CD4-positive, CD25-positive, alpha-beta regulatory T cell (primary cell): ENCODE measurements at regions not wholly inside any gene's neighbourhood (a gene's known extent, or its start where the extent isn't known, plus 50 kb on each side); places are given as distances from the start of the nearest gene placed in this dataset.

Source experiments
- ATAC-seq, 2 donors: fragments of 150-1000 bp; cut with Tn5 transposase; one replicate each; pipeline ENCODE4 v1.10.0; 2021; ENCODE audit warnings: low read depth in 2 of 2, moderate number of reproducible peaks in 2 of 2, moderate library complexity in 1 of 2
- DNase-seq, 3 donors: peaks; one replicate each; pipeline versions ENCODE4 v3.0.0 to v3.0.0-alpha.2; 2012 to 2022; ENCODE audit warnings: mixed read lengths in 1 of 3
- H3K27ac ChIP-seq: one replicate; pipeline ENCODE4 v1.7.0; 2013; ENCODE audit warnings: mild to moderate bottlenecking, low read length; ENCODE audit not compliant: insufficient read depth, poor library complexity, severe bottlenecking
- H3K27me3 ChIP-seq: one replicate; pipeline ENCODE4 v1.7.0; 2013; ENCODE audit warnings: low read length; ENCODE audit not compliant: control insufficient read depth, insufficient read depth
- H3K36me3 ChIP-seq: one replicate; pipeline ENCODE4 v1.7.0; 2013; ENCODE audit warnings: mild to moderate bottlenecking, low read length, moderate library complexity; ENCODE audit not compliant: control insufficient read depth, insufficient read depth
- H3K4me1 ChIP-seq: 2 replicates; pipeline ENCODE4 v1.7.0; 2013; ENCODE audit warnings: mild to moderate bottlenecking, low read length; ENCODE audit not compliant: insufficient read depth, control insufficient read depth, poor library complexity, severe bottlenecking
- H3K4me3 ChIP-seq: one replicate; pipeline ENCODE4 v1.7.0; 2013; ENCODE audit warnings: low read depth, mild to moderate bottlenecking, low read length, moderate library complexity
- H3K9me3 ChIP-seq, 2 experiments: 1 replicate in 1 of 2; 2 replicates in 1 of 2; pipeline ENCODE4 v1.7.0; 2013; ENCODE audit warnings: low read length in 2 of 2, mild to moderate bottlenecking in 1 of 2, moderate library complexity in 1 of 2; ENCODE audit not compliant: control insufficient read depth in 2 of 2
- H3K27ac Mint-ChIP-seq, 3 donors: one replicate each; pipeline ENCODE4 v1.8.0; 2020 to 2022; ENCODE audit warnings: mild to moderate bottlenecking in 3 of 3, mixed read lengths in 3 of 3, moderate library complexity in 2 of 3
- H3K27me3 Mint-ChIP-seq: one replicate; pipeline ENCODE4 v1.8.0; 2022; ENCODE audit warnings: mild to moderate bottlenecking, mixed read lengths
- H3K36me3 Mint-ChIP-seq: one replicate; pipeline ENCODE4 v1.8.0; 2020; ENCODE audit warnings: mixed read lengths
- H3K4me1 Mint-ChIP-seq, 4 donors: one replicate each; pipeline ENCODE4 v1.8.0; 2020 to 2022; ENCODE audit warnings: mixed read lengths in 4 of 4, mild to moderate bottlenecking in 1 of 4
- H3K4me3 Mint-ChIP-seq, 4 donors: one replicate each; pipeline ENCODE4 v1.8.0; 2020 to 2022; ENCODE audit warnings: mild to moderate bottlenecking in 4 of 4, mixed read lengths in 4 of 4, moderate library complexity in 3 of 4
- H3K9me3 Mint-ChIP-seq, 7 donors: one replicate each; pipeline ENCODE4 v1.8.0; 2020 to 2022; ENCODE audit warnings: mixed read lengths in 7 of 7, mild to moderate bottlenecking in 3 of 7, moderate library complexity in 2 of 7

DNA sequence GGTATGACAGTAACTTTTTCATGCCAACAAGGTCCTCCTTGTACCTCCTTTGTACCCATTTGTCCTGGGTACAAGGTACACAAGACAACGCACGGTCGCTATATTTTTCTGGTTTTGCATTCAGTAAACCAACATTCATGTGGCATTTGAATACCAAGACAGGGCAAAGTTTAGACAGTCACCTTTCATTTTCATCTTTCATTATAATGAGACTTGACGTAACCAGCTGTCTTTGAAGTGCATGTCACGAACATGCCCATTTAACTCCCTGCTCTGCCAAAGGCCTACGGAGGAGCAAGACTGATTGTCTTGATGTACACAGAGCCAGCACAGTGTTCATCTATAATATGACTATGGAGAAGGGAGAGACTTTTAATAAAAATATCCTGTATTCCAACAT, 91.0 kb downstream of the SETD4 start:
- H3K36me3 ChIP-seq = no peaks in the 10 kb centered on the region
- H3K27ac Mint-ChIP-seq = no peak overlapping the region

GRCh38 chr21:35968564-35968963, 91.8 kb downstream of the SETD4 start:
- ATAC-seq (no peak), DNase-seq (no peak)
- Mint-ChIP-seq H3K36me3 (no peaks in the 10 kb centered on the region), H3K9me3 (peaks cover 0 to 3% (median 0%) of the 10 kb centered on the region in 7 donors), H3K27ac (no peak overlapping the region), H3K27me3 (peaks cover 21% of the 10 kb centered on the region), H3K4me3 (no peak overlapping the region), H3K4me1 (no peaks in the 10 kb centered on the region)
- Histone ChIP-seq H3K27ac (no peak overlapping the region), H3K4me3 (no peak overlapping the region), H3K36me3 (no peaks in the 10 kb centered on the region), H3K4me1 (no peaks in the 10 kb centered on the region), H3K9me3 (no peaks in the 10 kb centered on the region), H3K27me3 (no peaks in the 10 kb centered on the region)

More for the DNA sequence above, 91.0 kb downstream of the SETD4 start:
- Histone ChIP-seq H3K27ac (no peak overlapping the region), H3K27me3 (no peaks in the 10 kb centered on the region), H3K4me1 (no peaks in the 10 kb centered on the region), H3K9me3 (no peaks in the 10 kb centered on the region), H3K4me3 (no peak overlapping the region)
- H3K4me1 Mint-ChIP-seq = no peaks in the 10 kb centered on the region
- H3K4me3 Mint-ChIP-seq = no peak overlapping the region
- DNase-seq (no peak), ATAC-seq (no peak)
- peaks cover 19% of the 10 kb centered on the region for H3K27me3 Mint-ChIP-seq
- no peaks in the 10 kb centered on the region for H3K36me3 Mint-ChIP-seq
- peaks cover 0 to 3% (median 0%) of the 10 kb centered on the region in 7 donors for H3K9me3 Mint-ChIP-seq

- H3K27ac Mint-ChIP-seq = no peak overlapping the region
- no peaks in the 10 kb centered on the region for H3K36me3 ChIP-seq
- peaks cover 19% of the 10 kb centered on the region for H3K27me3 Mint-ChIP-seq
- H3K4me1 Mint-ChIP-seq = no peaks in the 10 kb centered on the region
- no peaks in the 10 kb centered on the region for H3K9me3 ChIP-seq
- no peak overlapping the region for H3K4me3 ChIP-seq
- DNase-seq = no peak
- no peak overlapping the region for H3K4me3 Mint-ChIP-seq
- no peaks in the 10 kb centered on the region for H3K27me3 ChIP-seq
- H3K9me3 Mint-ChIP-seq = peaks cover 0 to 3% (median 0%) of the 10 kb centered on the region in 7 donors
- ATAC-seq = no peak
- no peaks in the 10 kb centered on the region for H3K36me3 Mint-ChIP-seq
- no peaks in the 10 kb centered on the region for H3K4me1 ChIP-seq
- no peak overlapping the region for H3K27ac ChIP-seq
Observed at GRCh38 chr21:35965699-35966098, 94.6 kb downstream of the SETD4 start.

DNA sequence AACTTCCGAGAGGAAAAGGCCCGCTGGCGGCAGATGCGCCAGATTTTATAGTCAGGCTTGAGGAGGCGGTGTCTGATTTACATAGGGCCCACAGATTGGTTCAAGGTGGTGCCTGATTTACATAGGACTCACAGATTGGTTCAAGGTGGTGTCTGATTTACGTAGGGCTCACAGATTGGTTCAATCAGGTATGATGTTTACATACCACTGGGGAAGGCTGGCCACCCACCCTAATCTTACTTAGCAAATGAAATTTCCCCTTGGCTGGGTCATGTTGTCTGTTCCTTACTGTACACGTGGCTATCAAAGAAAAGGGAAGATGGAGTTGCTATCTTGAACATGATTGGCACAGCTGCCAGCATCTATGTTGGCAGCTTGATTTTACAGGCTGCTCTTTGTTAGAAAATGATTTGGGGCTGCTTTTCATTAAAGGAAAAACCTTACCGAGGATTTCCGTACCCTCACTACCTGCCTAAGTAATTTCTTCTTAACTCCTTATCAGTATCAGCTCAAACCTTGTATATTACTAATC, 96.3 kb downstream of the SETD4 start:
- Mint-ChIP-seq H3K4me3 (no peak overlapping the region), H3K27me3 (peaks cover 31% of the 10 kb centered on the region), H3K4me1 (no peaks in the 10 kb centered on the region), H3K9me3 (peaks cover 0 to 3% (median 0%) of the 10 kb centered on the region in 7 donors), H3K36me3 (no peaks in the 10 kb centered on the region), H3K27ac (no peak overlapping the region)
- no peak overlapping the region for H3K27ac ChIP-seq
- H3K4me1 ChIP-seq = no peaks in the 10 kb centered on the region
- H3K4me3 ChIP-seq = no peak overlapping the region
- no peak for DNase-seq
- ATAC-seq = no peak
- H3K27me3 ChIP-seq = no peaks in the 10 kb centered on the region
- no peaks in the 10 kb centered on the region for H3K9me3 ChIP-seq
- H3K36me3 ChIP-seq = no peaks in the 10 kb centered on the region

- ATAC-seq (no peak), DNase-seq (no peak)
- H3K27ac ChIP-seq = no peak overlapping the region
- no peaks in the 10 kb centered on the region for H3K36me3 ChIP-seq
- H3K27me3 ChIP-seq = no peaks in the 10 kb centered on the region
- Mint-ChIP-seq H3K4me1 (no peaks in the 10 kb centered on the region), H3K9me3 (no peaks in the 10 kb centered on the region), H3K27ac (no peak overlapping the region), H3K4me3 (no peak overlapping the region), H3K27me3 (peaks cover 31% of the 10 kb centered on the region), H3K36me3 (no peaks in the 10 kb centered on the region)
- no peak overlapping the region for H3K4me3 ChIP-seq
- no peaks in the 10 kb centered on the region for H3K4me1 ChIP-seq
- H3K9me3 ChIP-seq = no peaks in the 10 kb centered on the region
Observed at GRCh38 chr21:35962917-35963316, 97.4 kb downstream of the SETD4 start.

GRCh38 chr21:35954066-35954465, 106.3 kb downstream of the SETD4 start:
- peaks cover 0 to 2% (median 0%) of the 10 kb centered on the region in 7 donors for H3K9me3 Mint-ChIP-seq
- Histone ChIP-seq H3K27ac (no peak overlapping the region), H3K36me3 (no peaks in the 10 kb centered on the region), H3K4me3 (no peak overlapping the region), H3K27me3 (no peaks in the 10 kb centered on the region), H3K4me1 (no peaks in the 10 kb centered on the region), H3K9me3 (no peaks in the 10 kb centered on the region)
- no peak for ATAC-seq
- no peak overlapping the region for H3K4me3 Mint-ChIP-seq
- H3K36me3 Mint-ChIP-seq = no peaks in the 10 kb centered on the region
- no peak for DNase-seq
- H3K27me3 Mint-ChIP-seq = peaks cover under 1% of the 10 kb centered on the region
- H3K27ac Mint-ChIP-seq = no peak overlapping the region
- no peaks in the 10 kb centered on the region for H3K4me1 Mint-ChIP-seq

DNA sequence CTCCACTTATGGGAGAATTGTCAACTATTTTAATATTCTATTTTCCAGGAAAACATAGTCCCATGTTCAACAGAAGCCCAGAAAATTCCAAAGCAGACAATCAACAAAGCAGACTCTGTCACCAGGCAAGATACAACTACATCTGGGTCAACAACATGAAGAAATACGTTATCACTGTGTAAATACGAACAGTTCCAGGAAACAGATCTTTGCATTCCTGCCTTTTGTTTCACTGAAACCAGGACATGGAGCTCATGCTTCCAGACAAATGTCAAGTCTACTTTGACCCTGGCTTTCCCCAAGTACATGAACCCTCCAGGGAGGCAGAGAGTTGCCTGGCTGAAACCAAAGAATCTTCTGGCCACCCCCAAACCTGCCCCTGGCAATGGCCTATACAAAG, 106.7 kb downstream of the SETD4 start:
- ATAC-seq (no peak), DNase-seq (no peak)
- H3K9me3 Mint-ChIP-seq = peaks cover 0 to 2% (median 0%) of the 10 kb centered on the region in 7 donors
- Histone ChIP-seq H3K9me3 (no peaks in the 10 kb centered on the region), H3K36me3 (no peaks in the 10 kb centered on the region), H3K4me3 (no peak overlapping the region), H3K27me3 (no peaks in the 10 kb centered on the region), H3K27ac (no peak overlapping the region), H3K4me1 (no peaks in the 10 kb centered on the region)
- H3K27me3 Mint-ChIP-seq = no peaks in the 10 kb centered on the region
- no peak overlapping the region for H3K27ac Mint-ChIP-seq
- no peaks in the 10 kb centered on the region for H3K4me1 Mint-ChIP-seq
- no peak overlapping the region for H3K4me3 Mint-ChIP-seq
- no peaks in the 10 kb centered on the region for H3K36me3 Mint-ChIP-seq

DNA sequence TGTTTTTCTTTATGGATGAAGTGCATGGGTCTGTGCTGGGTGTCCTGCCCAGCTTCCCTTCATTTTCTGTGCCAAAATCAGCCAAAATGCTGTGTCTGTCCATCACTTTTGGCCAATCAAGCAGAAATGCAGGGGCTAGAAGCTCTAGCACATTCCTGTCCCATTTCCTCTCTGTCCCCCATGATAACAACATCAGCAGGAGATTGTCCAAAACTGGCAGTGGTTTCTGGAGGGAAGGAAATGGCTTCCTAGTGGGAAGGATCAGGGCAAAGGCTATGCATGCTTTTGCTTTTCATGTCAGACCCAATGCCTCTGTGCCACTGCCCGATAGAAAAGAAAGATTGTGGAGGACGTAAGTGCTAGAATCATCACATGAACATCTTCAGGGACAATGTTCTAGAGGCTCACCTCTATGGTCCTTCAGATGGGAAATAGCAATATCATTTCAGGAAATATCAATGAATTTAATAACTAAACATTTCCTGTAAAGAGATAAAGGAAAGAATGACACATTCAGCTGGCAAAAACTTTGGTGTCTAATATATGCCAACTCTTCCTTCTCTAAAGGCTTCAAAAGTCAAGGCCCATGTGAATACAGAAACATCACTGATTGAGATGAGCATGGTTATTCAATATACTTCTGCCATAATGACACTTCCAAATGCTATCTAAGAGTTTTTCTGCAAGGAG, 107.5 kb downstream of the SETD4 start:
- Histone ChIP-seq H3K27ac (no peak overlapping the region), H3K9me3 (no peaks in the 10 kb centered on the region), H3K27me3 (no peaks in the 10 kb centered on the region), H3K4me3 (no peak overlapping the region), H3K36me3 (no peaks in the 10 kb centered on the region), H3K4me1 (no peaks in the 10 kb centered on the region)
- peaks cover 0 to 2% (median 0%) of the 10 kb centered on the region in 7 donors for H3K9me3 Mint-ChIP-seq
- no peak for DNase-seq
- H3K27me3 Mint-ChIP-seq = no peaks in the 10 kb centered on the region
- no peak for ATAC-seq
- no peaks in the 10 kb centered on the region for H3K4me1 Mint-ChIP-seq
- no peaks in the 10 kb centered on the region for H3K36me3 Mint-ChIP-seq
- H3K4me3 Mint-ChIP-seq = no peak overlapping the region
- no peak overlapping the region for H3K27ac Mint-ChIP-seq
